Non-pigmented ciliary epithelial cell (primary cell): ENCODE measurements at regions not wholly inside any gene's neighbourhood (a gene's known extent, or its start where the extent isn't known, plus 50 kb on each side); places are given as distances from the start of the nearest gene placed in this dataset.
"Not testable (repeated sequence)": the region's sequence is repeated elsewhere in the genome, so short reads cannot be mapped to it uniquely, and the experiment has no call there.

Experiments used
- DNase-seq: peaks from one replicate; pipeline ENCODE4 v3.0.0-alpha.2; 2010; ENCODE audit warnings: low read depth

- DNase-seq: no peak
Observed at GRCh38 chr4:180281724-180282123, 1961.5 kb upstream of the TENM3 start.

- DNase-seq: no peak
Observed at GRCh38 chr4:180284267-180284666, 1958.9 kb upstream of the TENM3 start.

- no peak for DNase-seq
Observed at GRCh38 chr4:180285796-180286195, 1957.4 kb upstream of the TENM3 start.

GRCh38 chr4:180292339-180292738 is 1950.9 kb upstream of the TENM3 start:
- no peak for DNase-seq

GRCh38 chr4:180296036-180296599 is 1947.1 kb upstream of the TENM3 start:
- no peak for DNase-seq

- no peak for DNase-seq
Observed at GRCh38 chr4:180304321-180304720, 1938.9 kb upstream of the TENM3 start.

- DNase-seq: no peak
Observed at GRCh38 chr4:180310616-180311015, 1932.6 kb upstream of the TENM3 start.

- no peak for DNase-seq
Observed at GRCh38 chr4:180314972-180315371, 1928.2 kb upstream of the TENM3 start.

- DNase-seq: no peak
Observed at GRCh38 chr4:180330521-180330920, 1912.7 kb upstream of the TENM3 start.

- DNase-seq: no peak
Observed at GRCh38 chr4:180333162-180333561, 1910.0 kb upstream of the TENM3 start.

GRCh38 chr4:180335566-180335965 is 1907.6 kb upstream of the TENM3 start:
- DNase-seq: no peak

- DNase-seq: no peak
Observed at GRCh38 chr4:180336494-180337090, 1906.6 kb upstream of the TENM3 start.

- DNase-seq: no peak
Observed at GRCh38 chr4:180341926-180342325, 1901.3 kb upstream of the TENM3 start.

- DNase-seq: no peak
Observed at GRCh38 chr4:180350901-180351300, 1892.3 kb upstream of the TENM3 start.

GRCh38 chr4:180356766-180357165 is 1886.4 kb upstream of the TENM3 start:
- DNase-seq: no peak

GRCh38 chr4:180360113-180360512 is 1883.1 kb upstream of the TENM3 start:
- DNase-seq: not testable (repeated sequence)

GRCh38 chr4:180363815-180364214 is 1879.4 kb upstream of the TENM3 start:
- DNase-seq: no peak

- no peak for DNase-seq
Observed at GRCh38 chr4:180372691-180373090, 1870.5 kb upstream of the TENM3 start.

- no peak for DNase-seq
Observed at GRCh38 chr4:180377741-180378140, 1865.5 kb upstream of the TENM3 start.

- DNase-seq: peak; percentile 23
Observed at GRCh38 chr4:180380733-180381132, 1862.5 kb upstream of the TENM3 start.

GRCh38 chr4:180391613-180392012 is 1851.6 kb upstream of the TENM3 start:
- no peak for DNase-seq

- DNase-seq: no peak
Observed at GRCh38 chr4:180394312-180394711, 1848.9 kb upstream of the TENM3 start.

GRCh38 chr4:180394730-180395129 is 1848.5 kb upstream of the TENM3 start:
- no peak for DNase-seq

- DNase-seq: no peak
Observed at GRCh38 chr4:180398564-180398963, 1844.6 kb upstream of the TENM3 start.
